Keratinocyte (primary cell): ENCODE measurements at regions not wholly inside any gene's neighbourhood (a gene's known extent, or its start where the extent isn't known, plus 50 kb on each side); places are given as distances from the start of the nearest gene placed in this dataset.

Experiments
- DNase-seq: peaks from one replicate; pipeline ENCODE4 v3.0.0-alpha.2; 2011; ENCODE audit warnings: low read depth, missing footprints, low spot score
- FAIRE-seq: peaks from 2 replicates; lab custom pipeline; 2011; peaks lifted over from hg19 to GRCh38; lab: Jason Lieb, UNC
- H2AFZ ChIP-seq: 2 replicates; pipeline ENCODE4 v1.6.0; 2012; ENCODE audit warnings: low read length, control low read depth, inconsistent platforms; ENCODE audit not compliant: control insufficient read depth
- H3K27ac ChIP-seq: 2 replicates; pipeline ENCODE4 v1.5.1; 2011; ENCODE audit warnings: low read length; ENCODE audit not compliant: control insufficient read depth, insufficient read depth
- H3K27me3 ChIP-seq: 3 replicates; pipeline ENCODE4 v1.6.0; 2011; ENCODE audit warnings: low read length; ENCODE audit not compliant: control insufficient read depth, insufficient read depth; ENCODE audit errors: extremely low read depth
- H3K36me3 ChIP-seq, 2 experiments: 2 replicates in 1 of 2; 3 replicates in 1 of 2; pipeline ENCODE4 v1.5.1; 2011; ENCODE audit warnings: low read length in 2 of 2, mild to moderate bottlenecking in 1 of 2; ENCODE audit not compliant: control insufficient read depth in 2 of 2, insufficient read depth in 2 of 2; ENCODE audit errors: extremely low read depth in 1 of 2
- H3K4me1 ChIP-seq: 3 replicates; pipeline ENCODE4 v1.5.1; 2011; ENCODE audit warnings: low read length; ENCODE audit not compliant: control insufficient read depth, insufficient read depth; ENCODE audit errors: extremely low read depth
- H3K4me2 ChIP-seq: 3 replicates; pipeline ENCODE4 v1.6.0; 2011; ENCODE audit warnings: low read depth, low read length; ENCODE audit not compliant: control insufficient read depth, insufficient read depth; ENCODE audit errors: extremely low read depth
- H3K4me3 ChIP-seq, 3 experiments: fragments of 200-600 bp in 1 of 3; sonication (generic) in 1 of 3; 2 replicates in 2 of 3; 3 replicates in 1 of 3; pipeline ENCODE4 v1.5.1; 2011 to 2016; ENCODE audit warnings: low read length in 3 of 3, mild to moderate bottlenecking in 3 of 3, control low read depth in 2 of 3, inconsistent platforms in 1 of 3, low read depth in 1 of 3, mixed read lengths in 1 of 3, mixed run types in 1 of 3, moderate library complexity in 1 of 3; ENCODE audit not compliant: control insufficient read depth in 2 of 3, insufficient read depth in 2 of 3; ENCODE audit errors: extremely low read depth in 1 of 3
- H3K79me2 ChIP-seq: 2 replicates; pipeline ENCODE4 v1.6.0; 2012; ENCODE audit warnings: low read length; ENCODE audit not compliant: control insufficient read depth, insufficient read depth
- H3K9ac ChIP-seq: 3 replicates; pipeline ENCODE4 v1.6.0; 2011; ENCODE audit warnings: low read length; ENCODE audit not compliant: control insufficient read depth, insufficient read depth; ENCODE audit errors: extremely low read depth
- H3K9me1 ChIP-seq: 3 replicates; pipeline ENCODE4 v1.6.0; 2011; ENCODE audit warnings: low read length; ENCODE audit not compliant: control insufficient read depth, insufficient read depth; ENCODE audit errors: extremely low read depth
- H3K9me3 ChIP-seq: 2 replicates; pipeline ENCODE4 v1.5.1; 2012; ENCODE audit warnings: low read depth, low read length; ENCODE audit not compliant: control insufficient read depth
- H4K20me1 ChIP-seq: 3 replicates; pipeline ENCODE4 v1.6.0; 2011; ENCODE audit warnings: low read length; ENCODE audit not compliant: control insufficient read depth, insufficient read depth; ENCODE audit errors: extremely low read depth
- EZH2 ChIP-seq: IDR thresholded peaks from one replicate; pipeline ENCODE4 v1.6.1; 2012; ENCODE audit warnings: inconsistent platforms, mild to moderate bottlenecking, low read length, moderate library complexity
- dilution Hi-C: fragments of 300-500 bp; cut with MboI; formaldehyde crosslinking; loops from one replicate; pipeline ENCODE4 v1.7.0; 2020; ENCODE audit warnings: low sequenced_read_pairs; ENCODE audit not compliant: extremely low pct_ligation_motif_present
- TF ChIP-seq, protein P1 (sequence below), 3 experiments: IDR thresholded peaks in 1 of 3; conservative IDR thresholded peaks in 1 of 3; optimal IDR thresholded peaks in 1 of 3; 2 replicates in 2 of 3; 3 replicates in 1 of 3; pipeline versions ENCODE3 to v1.5.1; 2011; ENCODE audit warnings: low read length in 3 of 3, mild to moderate bottlenecking in 3 of 3, moderate library complexity in 2 of 3, control low read depth in 1 of 3, inconsistent platforms in 1 of 3; ENCODE audit not compliant: insufficient read depth in 2 of 3; ENCODE audit errors: extremely low read depth in 1 of 3

DNA sequence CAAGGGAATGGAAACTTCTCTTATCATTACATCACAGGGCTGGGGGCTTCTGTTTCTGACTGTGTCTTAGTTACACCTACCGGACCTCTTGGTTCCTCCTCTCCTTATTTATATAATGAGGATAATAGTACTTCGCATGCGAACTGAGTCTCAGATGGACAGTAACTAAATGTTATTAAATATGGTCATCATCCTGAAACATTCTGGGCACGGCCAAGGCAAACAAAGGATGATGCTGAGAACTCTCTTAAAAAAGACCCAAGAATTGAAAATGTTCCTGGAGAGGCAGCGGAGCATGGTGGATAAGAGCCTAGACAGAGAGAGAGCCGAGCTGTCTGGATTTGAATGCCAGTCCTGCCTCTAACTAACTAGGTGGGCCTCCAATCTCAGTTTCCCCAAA is 119.8 kb upstream of the SASH1 start:
- Histone ChIP-seq H3K9ac (no peak overlapping the region), H3K79me2 (no peaks in the 10 kb centered on the region), H3K9me1 (no peaks in the 10 kb centered on the region), H3K4me1 (peaks cover 10% of the 10 kb centered on the region), H3K27ac (no peak overlapping the region), H3K36me3 (no peaks in the 10 kb centered on the region), H3K27me3 (no peaks in the 10 kb centered on the region), H3K9me3 (no peaks in the 10 kb centered on the region), H3K4me3 (no peak overlapping the region), H4K20me1 (no peaks in the 10 kb centered on the region), H3K4me2 (no peak overlapping the region), H2AFZ (no peak overlapping the region)
- no peak for FAIRE-seq
- dilution Hi-C loops = no loop called here
- no peak for DNase-seq
- TF ChIP-seq, protein P1, sequence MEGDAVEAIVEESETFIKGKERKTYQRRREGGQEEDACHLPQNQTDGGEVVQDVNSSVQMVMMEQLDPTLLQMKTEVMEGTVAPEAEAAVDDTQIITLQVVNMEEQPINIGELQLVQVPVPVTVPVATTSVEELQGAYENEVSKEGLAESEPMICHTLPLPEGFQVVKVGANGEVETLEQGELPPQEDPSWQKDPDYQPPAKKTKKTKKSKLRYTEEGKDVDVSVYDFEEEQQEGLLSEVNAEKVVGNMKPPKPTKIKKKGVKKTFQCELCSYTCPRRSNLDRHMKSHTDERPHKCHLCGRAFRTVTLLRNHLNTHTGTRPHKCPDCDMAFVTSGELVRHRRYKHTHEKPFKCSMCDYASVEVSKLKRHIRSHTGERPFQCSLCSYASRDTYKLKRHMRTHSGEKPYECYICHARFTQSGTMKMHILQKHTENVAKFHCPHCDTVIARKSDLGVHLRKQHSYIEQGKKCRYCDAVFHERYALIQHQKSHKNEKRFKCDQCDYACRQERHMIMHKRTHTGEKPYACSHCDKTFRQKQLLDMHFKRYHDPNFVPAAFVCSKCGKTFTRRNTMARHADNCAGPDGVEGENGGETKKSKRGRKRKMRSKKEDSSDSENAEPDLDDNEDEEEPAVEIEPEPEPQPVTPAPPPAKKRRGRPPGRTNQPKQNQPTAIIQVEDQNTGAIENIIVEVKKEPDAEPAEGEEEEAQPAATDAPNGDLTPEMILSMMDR (optimal IDR thresholded peaks at IDR 0.05 in 1 of 3, IDR thresholded peaks at IDR 0.05 in 1 of 3, conservative IDR thresholded peaks at IDR 0.05 in 1 of 3; ENCODE audit: extremely low read depth in 1 of 3, insufficient read depth in 2 of 3, low read length in 3 of 3) = no peak
- TF ChIP-seq EZH2 = no peak

DNA sequence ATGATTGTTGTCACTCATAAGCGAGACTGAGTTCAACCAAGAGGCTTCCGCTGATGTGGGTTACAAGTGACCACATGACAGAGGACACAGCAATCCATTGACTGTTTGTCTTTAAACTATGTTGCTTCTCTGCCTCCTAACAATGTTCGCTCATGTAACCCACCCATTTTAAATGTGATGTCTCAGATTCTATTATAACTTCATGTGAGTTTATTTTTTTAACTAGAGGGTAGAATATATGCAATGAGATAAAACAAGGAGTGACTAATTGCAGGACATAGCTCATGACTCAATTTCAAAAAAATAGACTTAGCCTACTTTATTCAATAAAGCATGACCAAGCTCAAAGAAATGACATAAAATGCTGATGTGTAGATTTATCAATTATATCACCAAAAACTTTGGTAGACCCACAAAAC is 119.2 kb upstream of the SASH1 start:
- H3K9me1 ChIP-seq = no peaks in the 10 kb centered on the region
- FAIRE-seq (no peak), DNase-seq (no peak)
- no peak for TF ChIP-seq EZH2
- TF ChIP-seq, protein P1 (optimal IDR thresholded peaks at IDR 0.05 in 1 of 3, IDR thresholded peaks at IDR 0.05 in 1 of 3, conservative IDR thresholded peaks at IDR 0.05 in 1 of 3; ENCODE audit: extremely low read depth in 1 of 3, insufficient read depth in 2 of 3, low read length in 3 of 3) = no peak
- no peak overlapping the region for H3K4me3 ChIP-seq
- H2AFZ ChIP-seq = no peak overlapping the region
- H3K36me3 ChIP-seq = no peaks in the 10 kb centered on the region
- H3K4me2 ChIP-seq = no peak overlapping the region
- H3K79me2 ChIP-seq = no peaks in the 10 kb centered on the region
- no peak overlapping the region for H3K27ac ChIP-seq
- no peaks in the 10 kb centered on the region for H3K27me3 ChIP-seq
- H4K20me1 ChIP-seq = no peaks in the 10 kb centered on the region
- no peaks in the 10 kb centered on the region for H3K9me3 ChIP-seq
- dilution Hi-C loops = no loop called here
- H3K9ac ChIP-seq = no peak overlapping the region
- H3K4me1 ChIP-seq = peaks cover 10% of the 10 kb centered on the region
